ENCODE measurements at regions not wholly inside any gene's neighbourhood (a gene's known extent, or its start where the extent isn't known, plus 50 kb on each side); places are given as distances from the start of the nearest gene placed in this dataset.
A peak's percentile ranks its signal among the peaks of the same experiment; 100 is the strongest.

- no peak for ATAC-seq
Observed at GRCh38 chr20:50394569-50394968, 115.6 kb upstream of the PTPN1 start.

GRCh38 chr20:50395251-50395729 lies 114.9 kb upstream of the PTPN1 start:
- H3K27ac ChIP-seq (ENCODE audit: low read length) = no peak overlapping the region
- no peaks in the 10 kb centered on the region for H3F3A ChIP-seq (ENCODE audit: low read length, unreplicated experiment)
- ATAC-seq (no peak; the same call in 1 of the 2 replicates), DNase-seq (peak; percentile 37)
- H3K9me3 ChIP-seq (ENCODE audit: low read length) = no peaks in the 10 kb centered on the region
- H3K27me3 ChIP-seq (ENCODE audit: low read length) = no peaks in the 10 kb centered on the region
- peaks cover 22% of the 10 kb centered on the region for H3K4me1 ChIP-seq (ENCODE audit: insufficient read depth, low read length)
- no peak overlapping the region for H3K4me2 ChIP-seq (ENCODE audit: low read length)
- no peak overlapping the region for H3K4me3 ChIP-seq (ENCODE audit: low read length)
- H3K36me3 ChIP-seq (ENCODE audit: low read depth, low read length) = no peaks in the 10 kb centered on the region
- intact Hi-C loops (cut with micrococcal nuclease) = no loop called here
- BruUV-seq (replicated peaks) = no TSS peak
- no peaks in the 10 kb centered on the region for H3K9me2 ChIP-seq (replicated peaks; ENCODE audit: low read length)
- TF ChIP-seq EZH2 (IDR thresholded peaks at IDR 0.05; ENCODE audit: low read length, unreplicated experiment) (no peak), EZH2phosphoT487 (IDR thresholded peaks at IDR 0.05; ENCODE audit: borderline replicate concordance, low read length) (no peak), CTCF (conservative IDR thresholded peaks at IDR 0.05; ENCODE audit: low read depth, low read length) (no peak)
- peak overlapping the region; percentile 39; the same call in 1 of the 2 replicates for H2AFZ ChIP-seq (ENCODE audit: low read length)
- H3K9ac ChIP-seq (ENCODE audit: low read length) = no peak overlapping the region
- ChIA-PET CTCF (no interaction called here), POLR2A (ENCODE audit: unreplicated experiment) (no interaction called here)
- H4K20me1 ChIP-seq (ENCODE audit: low read length) = no peaks in the 10 kb centered on the region
- no peaks in the 10 kb centered on the region for H3K79me2 ChIP-seq (ENCODE audit: low read length)

More at GRCh38 chr20:50394569-50394968, 115.6 kb upstream of the PTPN1 start:
- intact Hi-C loops (cut with micrococcal nuclease) = no loop called here
- Histone ChIP-seq H2AFZ (ENCODE audit: low read length) (no peak overlapping the region), H3K9me3 (ENCODE audit: low read length) (no peaks in the 10 kb centered on the region), H3K4me3 (ENCODE audit: low read length) (no peak overlapping the region), H3K27me3 (ENCODE audit: low read length) (no peaks in the 10 kb centered on the region), H3F3A (ENCODE audit: low read length, unreplicated experiment) (no peaks in the 10 kb centered on the region), H3K27ac (ENCODE audit: low read length) (no peak overlapping the region), H4K20me1 (ENCODE audit: low read length) (no peaks in the 10 kb centered on the region), H3K9ac (ENCODE audit: low read length) (no peak overlapping the region), H3K36me3 (ENCODE audit: low read depth, low read length) (no peaks in the 10 kb centered on the region), H3K4me1 (ENCODE audit: insufficient read depth, low read length) (peaks cover 15% of the 10 kb centered on the region; the same call in 1 of the 2 replicates), H3K9me2 (replicated peaks; ENCODE audit: low read length) (no peaks in the 10 kb centered on the region), H3K79me2 (ENCODE audit: low read length) (no peaks in the 10 kb centered on the region), H3K4me2 (ENCODE audit: low read length) (no peak overlapping the region)
- CTCF ChIA-PET = no interaction called here
- POLR2A ChIA-PET (ENCODE audit: unreplicated experiment) = no interaction called here
- TF ChIP-seq EZH2 (IDR thresholded peaks at IDR 0.05; ENCODE audit: low read length, unreplicated experiment) = no peak
- no peak for TF ChIP-seq CTCF (conservative IDR thresholded peaks at IDR 0.05; ENCODE audit: low read depth, low read length)
- no peak for TF ChIP-seq EZH2phosphoT487 (IDR thresholded peaks at IDR 0.05; ENCODE audit: borderline replicate concordance, low read length)
- DNase-seq = no peak
- BruUV-seq (replicated peaks) = no TSS peak

- intact Hi-C loops (cut with micrococcal nuclease) = no loop called here
- Histone ChIP-seq H3F3A (ENCODE audit: low read length, unreplicated experiment) (no peaks in the 10 kb centered on the region), H3K4me3 (ENCODE audit: low read length) (no peak overlapping the region), H3K9ac (ENCODE audit: low read length) (no peak overlapping the region), H2AFZ (ENCODE audit: low read length) (no peak overlapping the region), H3K4me1 (ENCODE audit: insufficient read depth, low read length) (peaks cover 24% of the 10 kb centered on the region), H3K27ac (ENCODE audit: low read length) (no peak overlapping the region), H3K9me3 (ENCODE audit: low read length) (no peaks in the 10 kb centered on the region), H3K79me2 (ENCODE audit: low read length) (no peaks in the 10 kb centered on the region), H3K27me3 (ENCODE audit: low read length) (no peaks in the 10 kb centered on the region), H3K36me3 (ENCODE audit: low read depth, low read length) (no peaks in the 10 kb centered on the region), H4K20me1 (ENCODE audit: low read length) (no peaks in the 10 kb centered on the region), H3K4me2 (ENCODE audit: low read length) (no peak overlapping the region), H3K9me2 (replicated peaks; ENCODE audit: low read length) (no peaks in the 10 kb centered on the region)
- ATAC-seq (no peak), DNase-seq (no peak)
- TF ChIP-seq EZH2 (IDR thresholded peaks at IDR 0.05; ENCODE audit: low read length, unreplicated experiment) = no peak
- TF ChIP-seq CTCF (conservative IDR thresholded peaks at IDR 0.05; ENCODE audit: low read depth, low read length) = no peak
- TF ChIP-seq EZH2phosphoT487 (IDR thresholded peaks at IDR 0.05; ENCODE audit: borderline replicate concordance, low read length) = no peak
- POLR2A ChIA-PET (ENCODE audit: unreplicated experiment) = no interaction called here
- no TSS peak for BruUV-seq (replicated peaks)
- CTCF ChIA-PET = no interaction called here
Observed at GRCh38 chr20:50395914-50396488, 114.2 kb upstream of the PTPN1 start.
